RPMI7951 (cell line): ENCODE measurements at regions not wholly inside any gene's neighbourhood (a gene's known extent, or its start where the extent isn't known, plus 50 kb on each side); places are given as distances from the start of the nearest gene placed in this dataset.

Source experiments
- DNase-seq: peaks from one replicate; pipeline ENCODE4 v3.0.0-alpha.2; 2012; ENCODE audit warnings: low read depth

DNA sequence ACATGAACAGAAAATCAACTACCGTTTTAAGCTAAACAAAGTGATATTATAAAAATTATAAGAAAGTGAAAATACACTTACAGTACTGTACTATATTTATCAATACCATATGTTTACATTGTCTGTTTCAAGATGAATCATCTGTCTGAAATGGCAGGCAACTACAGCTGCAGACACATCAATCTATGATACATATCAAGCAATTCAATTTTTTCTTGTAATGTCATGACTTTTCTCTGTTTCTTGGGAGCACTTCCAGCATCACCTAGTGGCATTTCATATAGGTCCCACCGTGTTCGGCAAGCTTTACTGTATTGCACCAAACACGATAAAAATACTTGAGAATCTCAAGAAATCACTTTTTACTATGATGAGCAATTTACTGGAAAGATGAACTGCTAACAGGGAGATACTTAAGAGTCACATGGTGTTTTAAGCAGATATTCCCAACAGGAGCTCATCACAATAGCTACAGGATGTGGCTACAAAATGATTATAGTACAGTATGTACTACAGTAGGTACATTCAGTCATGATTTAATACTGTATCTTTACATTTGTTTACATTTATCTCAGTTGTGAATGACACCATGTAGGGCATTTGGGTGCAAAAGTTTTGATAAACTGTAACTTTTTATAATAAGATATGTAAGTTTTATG lies 207.4 kb downstream of the ADAM29 start:
- no peak for DNase-seq

DNA sequence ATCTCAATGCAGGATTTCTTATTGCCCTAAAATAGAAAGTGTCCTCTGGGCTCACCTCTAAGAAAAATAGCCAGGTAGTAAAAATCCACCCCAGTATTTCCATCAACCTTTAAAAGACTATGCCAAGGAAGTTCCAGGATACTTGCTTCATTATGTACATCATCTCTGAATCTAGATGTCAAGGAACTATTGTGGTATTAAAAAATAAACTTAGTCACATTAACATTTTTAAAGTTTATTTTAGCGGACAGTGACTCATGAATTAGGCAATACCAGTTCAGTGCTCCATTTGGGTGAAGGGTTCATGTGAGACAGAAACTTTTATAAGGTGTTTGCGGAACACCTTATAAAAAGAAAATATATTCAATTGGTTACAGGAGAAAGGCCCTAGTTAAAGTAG lies 209.2 kb downstream of the ADAM29 start:
- DNase-seq = no peak

DNA sequence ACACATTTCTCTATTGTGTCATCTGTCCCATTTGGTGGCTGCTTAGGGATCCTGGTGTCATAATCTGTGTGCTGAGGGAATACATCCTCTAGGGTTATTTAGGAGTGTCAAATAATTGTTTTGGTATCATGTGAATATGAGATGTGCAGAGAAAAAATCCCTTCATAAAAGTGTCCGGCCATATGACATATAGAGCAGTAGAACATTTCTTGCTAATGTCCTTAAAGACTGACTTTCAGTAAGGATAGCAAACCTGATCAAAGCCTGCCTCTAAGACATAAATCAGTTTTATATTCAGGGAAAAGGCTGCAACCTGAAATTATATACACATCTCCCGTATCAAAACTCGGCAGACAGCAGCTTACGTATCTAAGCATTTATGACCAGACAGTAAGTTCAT lies 211.6 kb downstream of the ADAM29 start:
- DNase-seq = no peak

DNA sequence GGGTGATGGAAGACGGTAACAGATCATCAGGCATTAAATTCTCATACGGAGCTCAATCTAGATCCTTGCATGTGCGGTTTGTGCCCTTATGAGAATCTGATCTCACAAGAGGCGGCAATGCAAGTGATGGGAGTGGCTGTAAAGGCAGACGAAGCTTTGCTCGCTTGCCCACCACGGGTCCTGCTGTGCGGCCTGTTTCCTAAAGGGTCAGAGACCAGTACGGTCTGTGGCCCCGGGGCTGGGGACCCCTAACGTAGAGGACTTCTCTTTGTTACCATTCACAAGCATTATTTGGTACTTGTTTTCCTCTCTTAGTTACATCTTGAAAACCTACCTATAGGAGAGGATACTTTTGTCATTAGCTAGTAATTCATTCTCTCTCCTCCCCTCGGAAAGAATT lies 221.0 kb downstream of the ADAM29 start:
- no peak for DNase-seq

DNA sequence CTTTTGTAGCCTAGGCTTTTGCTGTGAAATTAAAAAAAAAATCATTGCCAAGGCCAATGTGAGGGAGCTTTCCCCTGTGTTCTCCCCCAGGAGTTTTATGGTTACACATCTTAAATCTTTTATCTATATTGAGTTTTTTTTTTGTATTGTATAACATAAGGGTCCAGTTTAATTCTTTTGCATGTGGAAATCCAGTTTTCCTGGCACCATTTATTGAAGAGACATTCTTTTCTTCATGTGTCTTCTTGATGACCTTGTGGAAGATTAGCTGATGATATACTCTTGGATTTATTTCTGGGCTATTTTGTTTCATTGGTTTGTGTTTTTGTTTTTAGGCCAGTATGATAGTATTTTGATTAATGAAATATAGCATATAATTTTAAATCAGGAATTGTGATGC lies 225.0 kb downstream of the ADAM29 start:
- DNase-seq = no peak

DNA sequence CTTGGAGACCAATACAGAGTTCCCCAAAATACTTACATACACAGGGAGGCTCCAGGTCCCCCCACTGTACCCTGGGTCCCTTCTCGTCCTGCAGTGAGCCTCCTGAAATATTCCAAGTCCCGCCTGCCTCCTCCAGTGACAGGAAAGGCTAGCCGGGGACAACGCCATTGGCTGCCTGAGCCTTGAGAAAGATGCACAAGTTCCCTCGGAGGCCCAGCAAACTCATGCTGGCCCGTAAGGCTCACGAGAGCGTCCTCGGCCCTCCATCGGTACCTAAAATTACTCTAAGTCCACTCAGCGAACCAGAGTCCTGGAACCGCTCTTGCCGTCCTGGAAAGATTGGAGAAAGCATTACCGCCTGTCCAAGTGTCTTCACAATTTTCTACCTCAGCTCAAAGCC lies 228.6 kb downstream of the ADAM29 start:
- DNase-seq = no peak

DNA sequence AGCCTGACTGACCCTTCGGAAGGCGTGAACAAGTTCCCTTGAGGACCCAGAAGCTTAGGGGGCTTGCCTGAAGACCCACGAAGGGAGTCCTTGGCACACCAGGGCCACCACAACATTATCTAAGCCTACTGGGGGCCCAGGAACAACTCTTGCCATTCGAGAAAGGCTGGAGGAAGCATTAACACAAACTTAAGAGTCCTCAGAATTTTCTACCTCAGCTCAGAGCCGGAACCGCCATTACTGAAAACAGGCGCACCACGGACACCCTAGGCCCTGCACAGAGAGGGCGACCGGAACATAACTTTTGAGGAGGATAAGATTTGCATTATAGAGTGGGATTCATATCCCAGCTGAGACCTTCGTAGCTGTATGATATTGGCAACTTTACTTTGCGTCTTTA lies 229.1 kb downstream of the ADAM29 start:
- DNase-seq = no peak

DNA sequence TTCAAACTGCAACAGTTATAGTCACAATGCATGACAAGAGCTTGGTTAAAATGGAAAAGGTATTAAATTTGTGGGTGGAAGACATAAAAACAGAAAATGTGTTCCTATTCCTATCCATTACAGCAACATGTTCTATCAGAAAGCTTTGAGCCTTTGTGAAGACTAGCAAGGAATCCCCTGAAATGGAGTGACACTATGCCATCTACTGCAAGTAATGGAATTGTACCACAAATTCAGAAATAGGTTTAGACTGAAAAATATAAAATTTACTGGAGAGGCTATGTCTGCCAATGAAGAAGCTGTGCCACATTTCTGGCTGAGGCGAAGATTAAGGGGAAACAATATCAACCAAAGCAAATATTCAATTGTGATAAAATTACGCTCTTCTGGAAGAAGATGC lies 247.9 kb downstream of the ADAM29 start:
- no peak for DNase-seq

DNA sequence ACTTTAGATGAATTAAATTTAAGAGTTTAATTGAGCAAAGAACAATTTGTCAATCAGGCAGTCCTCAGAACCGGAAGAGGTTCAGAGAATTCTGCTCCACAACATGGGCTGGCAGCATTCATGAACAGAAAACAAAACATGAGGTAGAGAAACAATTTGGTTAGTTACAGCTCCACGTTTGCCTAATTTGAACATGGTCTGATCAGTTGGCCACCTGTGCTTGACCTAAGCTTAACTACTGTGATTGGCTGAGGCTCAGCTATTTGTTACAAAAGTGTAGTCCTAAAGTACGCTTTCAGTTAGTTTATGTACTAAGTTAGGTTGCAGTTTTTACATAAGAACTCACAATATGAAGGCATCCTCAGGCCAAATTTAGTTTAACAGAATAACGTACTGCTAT lies 258.6 kb downstream of the ADAM29 start:
- no peak for DNase-seq

DNA sequence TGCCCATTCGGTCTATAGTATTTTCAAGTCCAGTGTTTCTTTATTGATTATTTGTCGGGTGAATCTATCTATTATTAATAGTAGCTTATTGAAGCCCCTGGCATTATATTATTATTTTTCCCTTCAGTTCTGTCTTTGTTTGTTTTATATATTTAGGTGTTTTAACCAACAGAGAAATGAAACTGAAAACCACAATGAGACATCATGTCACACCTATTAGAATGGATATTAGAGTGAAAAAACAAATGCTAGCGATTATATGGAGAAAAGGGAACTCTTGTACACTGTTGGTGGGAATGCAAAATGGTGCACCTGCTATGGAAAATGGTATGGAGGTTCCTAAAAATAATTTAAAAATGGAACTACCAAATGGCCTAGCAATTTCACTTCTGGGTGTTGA lies 272.5 kb downstream of the ADAM29 start:
- DNase-seq = no peak

DNA sequence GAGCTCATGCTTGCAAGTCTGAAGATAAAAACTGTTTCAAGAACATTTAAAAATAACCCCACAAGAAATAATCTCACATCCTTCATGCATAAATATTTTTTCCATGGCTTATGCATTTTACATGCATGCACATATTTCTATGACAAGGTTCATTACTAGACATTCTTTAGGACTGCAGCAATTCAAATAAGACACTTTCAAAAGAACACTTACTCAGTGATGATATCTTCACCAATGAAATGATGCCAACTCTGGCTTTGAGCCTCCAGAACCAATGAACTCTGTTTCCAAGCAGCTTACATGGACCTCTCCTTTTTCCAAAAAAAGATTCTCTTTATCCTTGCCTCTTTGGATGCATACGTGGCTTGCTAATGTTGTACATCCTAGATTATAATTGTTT lies 279.9 kb downstream of the ADAM29 start:
- DNase-seq = no peak

DNA sequence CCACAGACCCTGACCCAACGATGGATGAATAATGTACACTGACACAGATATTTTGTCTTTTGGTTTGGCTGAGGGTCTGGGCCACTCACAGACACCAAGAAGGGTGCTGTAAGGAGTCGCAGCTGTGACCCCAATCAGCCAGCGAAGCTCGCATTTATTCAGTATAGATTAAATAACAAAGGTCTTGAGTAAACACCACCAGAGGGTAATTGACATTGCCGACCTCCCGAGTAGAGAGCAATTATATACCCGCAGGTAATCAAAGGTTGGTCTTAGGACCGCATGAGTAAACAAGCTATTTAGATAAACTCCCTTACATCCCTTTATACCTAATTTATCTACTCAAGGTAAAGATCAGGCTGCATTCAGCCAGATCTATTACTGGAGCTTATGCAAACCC lies 297.1 kb downstream of the ADAM29 start:
- no peak for DNase-seq

DNA sequence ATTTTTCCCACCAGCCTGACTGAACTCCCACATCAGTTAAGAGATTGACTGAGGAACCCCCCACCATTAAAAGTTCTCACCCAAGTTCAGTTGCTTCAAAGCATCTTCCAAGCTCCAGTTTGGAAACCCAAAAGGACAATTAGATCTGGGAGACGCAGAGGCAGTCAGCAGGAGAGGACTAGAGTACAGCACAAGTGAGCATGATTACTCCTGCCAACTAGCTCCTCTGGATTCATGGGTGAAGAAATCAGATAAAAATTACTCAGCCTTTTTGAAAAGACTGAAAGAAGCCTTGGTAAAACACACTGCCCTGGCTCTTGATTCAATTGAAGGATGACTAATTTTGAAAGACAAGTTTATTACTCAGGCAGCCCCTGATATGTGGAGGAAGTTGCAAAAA lies 297.5 kb downstream of the ADAM29 start:
- DNase-seq = no peak

DNA sequence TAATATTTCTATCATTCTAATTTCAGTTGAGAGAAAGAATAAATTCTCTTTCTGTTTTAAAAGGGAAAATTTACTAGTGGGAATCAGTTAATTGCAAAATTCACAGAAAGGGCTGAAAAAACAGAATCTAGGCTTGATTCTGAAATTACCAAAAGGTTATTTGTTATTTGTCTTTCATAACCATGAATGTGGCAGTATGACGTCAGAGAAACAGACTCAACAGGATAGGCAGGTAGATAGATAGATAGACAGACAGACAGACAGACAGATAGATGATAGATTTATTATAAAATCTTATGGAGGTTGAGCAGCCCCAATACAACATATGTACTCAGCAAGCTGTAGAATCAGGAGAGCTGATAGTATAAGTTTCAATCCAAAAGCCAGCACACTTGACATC lies 311.0 kb downstream of the ADAM29 start:
- no peak for DNase-seq

DNA sequence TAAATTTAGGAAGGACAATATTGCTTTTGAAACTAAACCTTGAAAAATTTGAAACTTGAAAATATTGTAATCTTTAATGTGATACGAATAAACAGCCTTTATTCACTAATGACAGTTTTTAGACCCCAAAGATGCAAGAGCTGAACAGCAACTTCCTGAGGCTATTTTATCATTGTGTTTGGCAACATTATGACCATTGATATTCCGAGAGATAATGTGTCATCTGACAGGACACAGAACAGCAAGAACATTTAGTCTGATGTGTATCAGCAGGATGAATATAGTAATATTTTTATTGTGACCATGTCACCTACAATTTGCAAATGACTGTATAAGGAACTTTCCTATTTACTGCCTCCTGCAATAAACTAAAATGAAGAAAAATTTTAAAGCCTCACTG lies 316.0 kb downstream of the ADAM29 start:
- no peak for DNase-seq

DNA sequence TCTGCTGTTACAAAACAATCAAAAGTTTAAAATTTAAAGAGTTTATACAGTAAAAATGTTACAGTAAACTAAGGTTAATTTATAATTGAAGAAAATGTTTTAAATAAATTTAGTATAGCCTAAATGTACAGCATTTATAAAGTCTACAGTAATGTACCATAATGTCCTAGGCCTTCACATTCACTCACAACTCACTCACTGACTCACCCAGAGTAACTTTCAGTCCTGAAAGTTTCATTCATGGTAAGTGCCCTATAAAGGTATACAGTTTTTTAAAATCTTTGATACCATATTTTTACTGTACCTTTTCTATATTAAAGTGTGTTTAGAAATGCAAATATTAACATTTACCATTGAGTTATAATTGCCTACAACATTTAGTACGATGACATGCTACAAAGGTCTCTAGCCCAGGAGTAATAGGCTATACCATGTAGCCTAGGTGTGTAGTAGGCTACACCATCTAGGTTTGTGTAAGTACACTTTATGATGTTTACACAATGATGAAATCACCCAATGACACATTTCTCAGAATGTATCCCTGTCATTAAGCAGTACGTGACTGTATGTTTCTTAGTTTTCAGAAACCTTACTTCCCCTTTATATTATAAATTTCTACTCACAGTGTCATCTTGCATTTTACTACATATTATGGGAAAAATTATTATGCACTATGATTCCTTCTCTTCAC lies 320.8 kb downstream of the ADAM29 start:
- no peak for DNase-seq

DNA sequence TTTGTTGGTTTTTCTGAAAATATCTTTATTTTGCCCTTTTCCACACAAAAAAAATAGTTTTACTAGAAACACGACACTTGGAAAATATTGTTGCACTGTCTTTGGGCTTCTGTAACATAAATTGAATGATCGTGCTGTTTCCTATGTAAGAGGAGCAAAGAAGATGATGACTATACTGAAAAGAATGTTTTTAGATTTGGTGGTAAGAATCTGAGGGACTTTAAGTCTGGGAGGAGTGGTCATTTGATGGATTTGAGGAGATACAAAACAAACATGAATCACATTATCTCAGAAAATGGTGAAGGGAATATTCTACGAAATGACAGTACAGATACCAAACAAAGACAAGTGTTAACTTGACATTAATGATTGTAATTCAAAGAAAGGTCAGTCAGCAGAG lies 328.8 kb downstream of the ADAM29 start:
- DNase-seq = no peak

DNA sequence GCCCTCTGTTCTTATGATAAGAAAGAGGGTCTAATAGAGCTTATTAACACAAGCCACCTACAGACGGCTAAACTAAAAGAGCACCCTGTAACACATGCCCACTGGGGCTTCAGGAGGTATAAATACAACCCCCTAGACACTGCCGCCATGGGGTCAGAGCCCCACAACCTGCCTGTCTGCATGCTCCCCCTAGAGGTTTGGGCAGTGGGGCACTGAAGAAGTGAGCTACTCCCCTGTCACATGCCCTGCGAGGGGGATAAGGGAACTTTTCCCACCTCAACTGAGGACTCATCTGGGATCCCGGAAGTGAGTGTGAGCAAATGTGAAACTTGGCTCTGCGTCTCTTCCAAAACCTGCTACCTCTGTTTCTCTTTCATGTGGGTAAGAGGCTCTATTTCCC lies 334.5 kb downstream of the ADAM29 start:
- DNase-seq = no peak

DNA sequence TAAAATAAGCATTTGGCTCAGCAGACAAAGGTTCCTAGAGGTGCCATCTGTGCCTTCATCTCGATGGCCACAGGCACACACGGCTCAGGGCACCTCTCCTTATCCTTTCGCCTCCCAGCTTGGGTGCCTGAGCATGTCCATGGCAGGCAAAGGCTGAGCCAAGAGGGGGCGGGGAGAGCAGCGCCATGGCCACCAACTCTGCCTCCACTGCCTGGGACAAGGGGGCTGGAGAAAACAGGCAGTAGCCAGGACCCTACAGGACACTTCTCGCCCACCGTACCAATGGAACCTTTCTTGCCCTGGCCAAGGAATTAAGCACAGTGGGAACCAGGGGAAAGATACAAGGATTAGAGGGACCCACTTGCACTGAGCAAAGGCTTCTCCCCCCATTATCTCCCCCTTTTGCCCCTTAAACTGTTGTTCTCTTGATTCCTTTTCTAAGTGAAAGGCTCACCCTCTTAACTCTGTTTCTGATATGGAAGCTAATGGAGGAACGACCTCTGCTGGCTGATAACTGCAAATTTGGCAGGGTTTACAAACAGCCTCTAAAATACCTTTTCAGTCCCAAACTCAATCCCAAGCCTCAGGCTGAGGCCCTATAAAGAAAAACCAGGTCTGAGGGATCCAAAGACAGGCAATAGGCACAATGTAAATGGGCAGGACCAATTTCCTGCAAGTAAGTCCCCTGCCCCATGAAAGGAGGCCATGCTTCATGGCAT lies 335.2 kb downstream of the ADAM29 start:
- DNase-seq = no peak

DNA sequence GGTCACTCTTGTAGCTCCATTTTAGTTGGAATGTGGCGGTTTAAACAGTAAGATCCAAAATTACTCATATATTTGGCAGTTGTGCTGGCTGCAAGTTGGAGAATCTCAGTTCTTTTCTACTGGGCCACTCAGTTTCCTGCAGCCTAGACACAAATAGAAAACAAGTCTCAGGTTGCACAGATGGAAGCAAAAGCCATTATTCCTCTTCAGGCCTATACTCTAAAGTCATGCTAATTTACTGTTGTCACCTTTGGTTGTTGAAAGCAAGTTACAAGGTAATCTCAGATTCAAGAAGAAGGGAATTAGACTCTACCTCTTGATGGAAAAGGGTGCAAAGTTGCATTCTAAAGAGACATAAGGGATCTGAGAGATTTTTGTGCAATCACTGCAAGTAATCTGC lies 345.4 kb downstream of the ADAM29 start:
- DNase-seq = no peak

DNA sequence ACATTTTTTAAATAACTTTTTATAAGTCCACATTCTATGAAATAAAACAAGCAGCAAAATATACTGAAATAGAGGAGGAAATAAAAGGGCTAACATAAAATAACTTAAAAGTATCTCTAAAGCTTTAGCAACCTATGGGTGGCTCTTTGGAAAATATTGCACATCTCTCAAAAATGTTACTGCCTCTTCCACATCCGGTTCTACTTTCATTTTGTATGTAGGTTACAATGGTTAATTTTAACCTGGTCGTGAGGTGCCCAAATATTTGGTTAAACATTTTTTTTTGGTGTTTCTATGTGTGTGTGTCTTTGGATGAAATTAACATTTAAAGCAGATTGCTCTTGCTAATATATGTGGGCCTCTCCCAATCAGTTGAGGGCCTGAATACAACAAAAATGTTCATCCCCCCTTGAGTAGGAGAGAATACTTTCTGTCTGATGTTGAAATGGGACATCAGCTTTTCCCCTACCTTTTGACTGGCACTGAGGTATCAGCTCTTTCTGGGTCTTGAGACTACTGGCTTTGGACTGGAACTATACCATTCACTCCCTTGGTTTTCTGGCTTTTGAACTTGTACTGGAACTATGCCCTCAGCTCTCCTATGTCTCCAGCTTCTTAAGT lies 353.0 kb downstream of the ADAM29 start:
- no peak for DNase-seq

DNA sequence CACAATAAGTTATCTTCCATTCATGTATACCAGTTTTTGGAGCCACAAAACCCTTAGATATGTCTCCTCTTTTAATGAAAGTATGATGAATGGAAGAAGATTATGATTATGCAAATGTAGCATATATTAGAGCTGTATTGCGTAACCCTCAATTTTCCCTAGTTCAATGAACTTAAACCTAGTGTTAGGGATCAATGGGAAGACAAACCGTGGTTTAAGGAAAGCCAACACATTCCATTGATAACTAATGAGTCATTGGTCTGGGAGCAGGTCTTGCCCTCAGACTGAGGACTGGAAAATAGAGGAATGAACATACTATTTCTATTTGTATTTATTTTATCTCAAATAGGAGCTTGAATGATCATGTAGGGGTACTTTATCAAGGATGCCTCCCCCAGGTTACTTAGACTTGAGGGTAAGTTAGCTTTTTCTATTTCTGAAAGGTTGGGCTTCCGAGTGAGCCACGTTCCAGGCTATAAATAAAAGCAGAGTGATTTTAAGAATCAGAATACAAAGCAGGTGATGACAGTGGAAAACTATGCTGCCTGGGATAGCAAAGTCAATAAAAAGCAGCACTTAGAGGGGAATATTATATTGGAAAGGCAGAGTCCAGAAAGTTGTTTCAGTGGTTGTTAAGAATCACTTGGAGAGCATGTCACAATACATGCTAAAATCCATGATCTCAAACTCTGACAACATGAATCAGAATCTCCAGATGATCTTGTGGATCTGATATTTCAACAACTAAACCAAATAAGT lies 356.0 kb downstream of the ADAM29 start:
- DNase-seq = no peak
